ENCODE measurements at regions not wholly inside any gene's neighbourhood (a gene's known extent, or its start where the extent isn't known, plus 50 kb on each side); places are given as distances from the start of the nearest gene placed in this dataset.

GRCh38 chr18:38611036-38611964 lies 1045.7 kb upstream of the CELF4 start:
- DNase-seq (ENCODE audit: low read depth in 1 of 2, low spot score in 1 of 2) = no peak

GRCh38 chr18:38606841-38607240 lies 1041.2 kb upstream of the CELF4 start:
- DNase-seq (ENCODE audit: low read depth in 1 of 2, low spot score in 1 of 2) = no peak

DNA sequence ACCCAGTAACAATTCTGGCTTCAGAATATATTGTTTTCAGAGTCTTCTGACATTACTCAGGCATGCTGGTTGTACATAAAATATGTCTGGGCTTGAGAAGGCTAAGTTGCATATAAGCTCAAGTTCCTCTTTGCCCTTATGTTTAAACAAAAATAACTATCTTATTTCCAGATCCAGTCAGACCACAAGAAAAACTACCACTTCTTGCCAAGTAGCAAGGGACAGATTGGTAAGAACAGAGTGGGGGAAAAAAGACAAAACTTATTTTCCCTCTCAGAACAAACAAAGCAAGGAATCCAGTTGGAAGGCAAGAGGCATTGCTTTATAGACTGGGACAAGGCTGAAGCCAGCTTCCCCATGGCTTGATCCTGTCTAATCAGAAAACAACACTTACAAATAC lies 1036.7 kb upstream of the CELF4 start:
- no peak for DNase-seq (ENCODE audit: low read depth in 1 of 2, low spot score in 1 of 2)

- no peak for DNase-seq (ENCODE audit: low read depth in 1 of 2, low spot score in 1 of 2)
These were observed 1022.0 kb upstream of the CELF4 start for GRCh38 chr18:38587571-38587970.

- no peak for DNase-seq (ENCODE audit: low read depth in 1 of 2, low spot score in 1 of 2)
These were observed 1020.7 kb upstream of the CELF4 start for GRCh38 chr18:38586327-38586726.

DNA sequence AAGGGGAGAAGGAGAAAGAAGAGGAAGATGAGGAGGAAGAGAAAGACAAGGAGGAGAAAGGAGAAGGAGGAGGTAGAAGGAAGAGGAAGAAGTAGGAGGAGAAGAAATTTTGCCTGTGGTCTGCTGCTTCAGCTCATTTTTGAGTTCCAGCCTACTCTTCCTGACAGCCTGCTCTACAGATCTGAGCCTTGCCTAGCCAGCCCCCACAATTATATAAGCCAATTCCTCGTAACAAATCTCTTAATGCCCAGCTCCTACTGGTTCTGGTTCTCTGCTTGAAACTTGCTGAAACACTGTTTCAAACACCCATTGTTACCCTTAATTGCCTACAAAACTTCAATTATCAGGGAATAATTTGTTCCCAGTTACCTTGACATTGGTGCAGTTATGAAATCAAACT lies 1014.2 kb upstream of the CELF4 start:
- DNase-seq (ENCODE audit: low read depth in 1 of 2, low spot score in 1 of 2) = no peak

DNA sequence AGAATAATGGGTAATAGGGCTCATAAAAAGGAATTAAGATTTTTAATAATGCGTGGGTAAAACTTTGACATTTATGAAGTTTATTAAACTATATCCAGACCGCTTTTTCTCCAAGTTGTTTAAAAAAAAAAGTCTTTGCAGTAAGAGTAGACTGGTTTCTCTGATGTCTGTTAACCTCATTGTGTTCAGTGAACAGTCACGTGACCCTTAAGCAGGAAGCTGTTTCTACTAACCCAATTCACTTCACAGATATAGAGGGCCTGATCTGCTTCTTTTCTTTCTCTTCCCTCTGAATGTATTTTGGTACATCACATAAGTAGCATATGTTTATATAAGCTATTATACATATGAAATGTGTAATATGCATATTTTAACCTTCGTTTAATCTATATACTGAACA lies 1011.3 kb upstream of the CELF4 start:
- DNase-seq (ENCODE audit: low read depth in 1 of 2, low spot score in 1 of 2) = no peak

- no peak for DNase-seq (ENCODE audit: low read depth in 1 of 2, low spot score in 1 of 2)
These were observed 1010.8 kb upstream of the CELF4 start for GRCh38 chr18:38576349-38576748.

DNA sequence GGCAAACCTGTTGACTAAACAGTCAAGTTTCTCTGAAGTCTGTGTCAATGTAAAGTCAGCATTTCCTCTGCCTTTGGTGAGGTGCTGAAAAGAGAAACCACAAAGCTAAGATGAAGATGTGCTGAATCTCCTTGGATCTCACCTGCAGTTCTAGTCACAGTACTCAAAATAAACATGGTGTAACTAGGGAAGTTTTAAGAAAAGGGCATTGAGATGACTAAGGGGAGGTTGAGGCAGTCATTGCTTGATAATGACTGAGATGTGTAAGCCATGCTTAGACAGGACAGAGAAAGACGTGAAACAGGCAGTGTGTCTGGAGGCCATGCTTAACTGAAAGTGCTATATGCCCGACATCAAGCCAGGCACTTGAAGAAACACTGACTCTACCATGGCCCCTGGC lies 1010.0 kb upstream of the CELF4 start:
- DNase-seq (ENCODE audit: low read depth in 1 of 2, low spot score in 1 of 2) = no peak

- no peak for DNase-seq (ENCODE audit: low read depth in 1 of 2, low spot score in 1 of 2)
These were observed 1009.4 kb upstream of the CELF4 start for GRCh38 chr18:38575023-38575422.

- no peak for DNase-seq (ENCODE audit: low read depth in 1 of 2, low spot score in 1 of 2)
These were observed 1007.0 kb upstream of the CELF4 start for GRCh38 chr18:38572554-38573111.

DNA sequence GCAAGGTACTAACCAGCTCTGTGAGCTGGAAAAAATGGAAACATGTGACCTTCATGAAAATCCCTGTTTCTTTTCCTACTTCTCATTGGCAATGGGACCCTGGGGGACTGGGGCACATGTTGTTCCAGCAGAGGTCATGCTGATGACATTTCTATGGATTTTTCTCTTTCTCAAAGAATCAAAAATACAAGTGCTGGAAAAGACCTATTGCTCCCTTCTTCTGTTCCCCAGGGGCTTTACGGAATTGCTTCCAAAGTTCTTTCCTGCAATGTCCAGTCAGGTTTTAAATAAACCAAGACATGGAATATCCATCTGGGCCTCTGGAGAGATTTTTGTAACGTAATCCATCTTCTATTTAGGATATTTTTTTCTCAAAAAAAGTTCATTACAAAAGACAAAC lies 1006.1 kb upstream of the CELF4 start:
- DNase-seq (ENCODE audit: low read depth in 1 of 2, low spot score in 1 of 2) = no peak

- no peak for DNase-seq (ENCODE audit: low read depth in 1 of 2, low spot score in 1 of 2)
These were observed 999.9 kb upstream of the CELF4 start for GRCh38 chr18:38565513-38565912.

DNA sequence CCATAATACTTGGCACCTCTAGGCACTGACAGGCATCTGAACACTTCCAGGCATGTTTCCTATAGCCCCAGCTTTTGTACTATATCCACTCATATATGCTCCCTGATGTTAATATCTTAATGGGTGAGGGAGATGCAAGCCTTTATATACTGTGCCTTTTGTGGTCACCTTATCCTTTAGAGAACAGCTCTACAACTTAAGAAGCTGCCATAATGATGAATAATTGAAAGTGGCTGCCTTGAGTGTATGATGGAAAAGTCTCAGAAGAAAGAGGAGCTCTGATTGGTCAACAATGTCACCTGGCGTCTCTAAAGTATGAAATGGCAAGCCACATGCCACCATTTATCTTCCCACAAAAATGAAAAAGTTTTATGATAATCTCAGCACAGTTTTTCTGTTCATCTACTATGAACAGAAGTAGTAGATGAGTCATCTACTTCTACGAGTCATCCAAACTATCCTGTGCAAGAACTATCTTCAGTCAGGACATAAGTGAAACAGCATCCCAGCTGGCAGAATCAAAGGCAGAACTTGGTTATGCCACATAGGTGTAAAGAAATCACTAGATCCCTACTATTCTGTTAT lies 997.9 kb upstream of the CELF4 start:
- no peak for DNase-seq (ENCODE audit: low read depth in 1 of 2, low spot score in 1 of 2)

DNA sequence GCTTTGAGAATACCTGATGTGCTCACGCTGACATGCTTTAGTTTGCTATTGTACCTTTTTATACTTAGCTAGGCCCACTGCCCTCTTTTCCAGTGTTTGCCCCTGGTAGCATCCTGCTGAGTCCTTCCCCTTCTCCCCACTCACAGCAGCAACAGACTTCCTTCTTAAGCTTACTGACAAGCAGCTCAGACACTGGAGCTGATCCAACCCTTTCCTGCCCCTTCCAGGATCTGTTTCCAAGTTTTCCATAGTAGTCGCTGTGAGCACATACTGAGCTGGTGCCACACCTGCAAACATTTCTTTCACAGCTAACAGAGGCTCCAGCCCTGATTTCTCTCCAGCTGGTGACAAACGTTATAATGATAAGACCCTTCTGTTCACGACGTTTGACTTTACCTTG lies 991.4 kb upstream of the CELF4 start:
- no peak for DNase-seq (ENCODE audit: low read depth in 1 of 2, low spot score in 1 of 2)

GRCh38 chr18:38552732-38553321 lies 987.2 kb upstream of the CELF4 start:
- no peak for DNase-seq (ENCODE audit: low read depth in 1 of 2, low spot score in 1 of 2)

DNA sequence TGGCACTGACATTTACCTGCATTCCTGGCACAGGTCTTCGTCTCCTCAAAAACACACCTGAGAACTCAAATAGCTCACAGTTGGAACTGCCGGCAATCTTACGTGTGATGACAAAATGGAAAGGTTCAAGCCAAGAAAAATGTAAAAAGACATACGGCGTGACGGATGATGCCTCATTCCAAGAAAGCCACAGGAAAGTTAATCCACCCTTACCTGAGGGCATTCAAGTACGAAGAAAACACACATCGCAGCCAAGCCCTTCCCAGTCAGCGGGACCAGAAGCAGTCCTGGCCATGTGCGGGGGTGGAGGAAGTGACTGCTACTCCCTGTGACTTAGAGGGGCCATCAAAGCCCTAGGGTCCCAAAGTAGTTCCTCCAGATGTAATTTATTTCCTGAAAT lies 986.3 kb upstream of the CELF4 start:
- no peak for DNase-seq (ENCODE audit: low read depth in 1 of 2, low spot score in 1 of 2)

DNA sequence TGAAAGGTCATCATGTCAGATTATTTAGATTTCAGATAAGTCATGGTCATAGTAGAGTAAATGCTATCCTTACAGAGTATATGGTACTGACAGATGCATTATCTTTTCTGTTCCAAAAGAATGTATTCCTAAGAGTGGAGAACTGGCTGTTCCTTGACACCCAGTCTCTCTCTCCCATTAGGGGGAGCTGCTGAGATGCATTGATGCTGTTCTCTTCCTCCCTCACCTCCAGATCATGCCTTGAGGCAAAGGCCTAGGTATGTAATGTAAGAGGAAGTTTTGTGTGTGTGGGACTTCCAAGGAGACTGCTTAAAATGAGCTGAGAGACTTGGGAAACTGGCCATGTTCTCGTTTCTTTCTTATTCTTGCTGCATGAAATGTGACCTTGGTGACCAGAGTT lies 979.5 kb upstream of the CELF4 start:
- no peak for DNase-seq (ENCODE audit: low read depth in 1 of 2, low spot score in 1 of 2)

DNA sequence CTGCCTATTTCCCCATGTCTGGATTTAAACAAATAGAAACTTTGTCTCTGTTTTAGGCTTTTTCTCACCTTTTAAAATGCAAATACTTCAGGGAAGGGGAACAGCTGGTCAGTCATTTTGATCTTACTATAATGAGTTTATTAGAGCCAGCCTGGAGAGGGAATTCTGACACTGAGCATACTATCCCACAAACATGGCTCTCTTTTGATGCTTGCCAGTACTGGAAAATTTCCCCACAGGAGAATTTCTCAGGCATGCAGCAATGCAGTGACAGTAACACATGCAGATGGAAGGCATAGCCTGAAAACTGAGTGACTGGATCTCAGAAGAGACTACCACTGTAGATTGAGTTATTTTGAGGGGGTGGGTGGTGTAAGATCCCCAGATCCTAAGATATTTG lies 974.3 kb upstream of the CELF4 start:
- DNase-seq (ENCODE audit: low read depth in 1 of 2, low spot score in 1 of 2) = no peak

GRCh38 chr18:38539371-38539770 lies 973.8 kb upstream of the CELF4 start:
- DNase-seq (ENCODE audit: low read depth in 1 of 2, low spot score in 1 of 2) = no peak

- no peak for DNase-seq (ENCODE audit: low read depth in 1 of 2, low spot score in 1 of 2)
These were observed 968.5 kb upstream of the CELF4 start for GRCh38 chr18:38534073-38534472.

GRCh38 chr18:38526922-38527321 lies 961.3 kb upstream of the CELF4 start:
- no peak for DNase-seq (ENCODE audit: low read depth in 1 of 2, low spot score in 1 of 2)

All from stimulated activated CD4-positive, alpha-beta T cell treated with anti-CD3 and anti-CD28 coated beads, Interleukin-15, amount 100 ng/mL, for 1 hour (primary cell).